DMS153 treated with DMSO at 0.1 percent for 48 hours (cell line): ENCODE measurements at regions not wholly inside any gene's neighbourhood (a gene's known extent, or its start where the extent isn't known, plus 50 kb on each side); places are given as distances from the start of the nearest gene placed in this dataset.

Experiments used
- DNase-seq: peaks from one replicate; lab custom pipeline; 2025; ENCODE audit not compliant: unreplicated experiment; lab: John Stamatoyannopoulos, UW

- no peak for DNase-seq
Observed at GRCh38 chr6:76448109-76448508, 375.6 kb upstream of the IMPG1 start.

GRCh38 chr6:76441875-76442274, 369.4 kb upstream of the IMPG1 start:
- no peak for DNase-seq

GRCh38 chr6:76439811-76440210, 367.3 kb upstream of the IMPG1 start:
- no peak for DNase-seq

GRCh38 chr6:76438768-76439167, 366.3 kb upstream of the IMPG1 start:
- DNase-seq: no peak

GRCh38 chr6:76435174-76435573, 362.7 kb upstream of the IMPG1 start:
- DNase-seq: no peak

- DNase-seq: no peak
Observed at GRCh38 chr6:76422511-76423213, 350.2 kb upstream of the IMPG1 start.

- no peak for DNase-seq
Observed at GRCh38 chr6:76420094-76420493, 347.6 kb upstream of the IMPG1 start.

- DNase-seq: no peak
Observed at GRCh38 chr6:76418560-76419223, 346.2 kb upstream of the IMPG1 start.

GRCh38 chr6:76416821-76417605, 344.6 kb upstream of the IMPG1 start:
- DNase-seq: no peak

- DNase-seq: no peak
Observed at GRCh38 chr6:76403064-76403463, 330.6 kb upstream of the IMPG1 start.

- DNase-seq: no peak
Observed at GRCh38 chr6:76397966-76398365, 325.5 kb upstream of the IMPG1 start.

- no peak for DNase-seq
Observed at GRCh38 chr6:76382201-76382600, 309.7 kb upstream of the IMPG1 start.

GRCh38 chr6:76381612-76382011, 309.1 kb upstream of the IMPG1 start:
- no peak for DNase-seq

GRCh38 chr6:76351275-76351674, 278.8 kb upstream of the IMPG1 start:
- DNase-seq: peak; percentile 6

- no peak for DNase-seq
Observed at GRCh38 chr6:76347539-76347938, 275.1 kb upstream of the IMPG1 start.

- no peak for DNase-seq
Observed at GRCh38 chr6:76342611-76343160, 270.2 kb upstream of the IMPG1 start.

GRCh38 chr6:76330031-76330430, 257.6 kb upstream of the IMPG1 start:
- no peak for DNase-seq

- no peak for DNase-seq
Observed at GRCh38 chr6:76326871-76327270, 254.4 kb upstream of the IMPG1 start.
